NCI-H82 (cell line): ENCODE measurements at regions not wholly inside any gene's neighbourhood (a gene's known extent, or its start where the extent isn't known, plus 50 kb on each side); places are given as distances from the start of the nearest gene placed in this dataset.
"Not testable (repeated sequence)": the region's sequence is repeated elsewhere in the genome, so short reads cannot be mapped to it uniquely, and the experiment has no call there.

Experiments used
- DNase-seq: peaks from one replicate; lab custom pipeline; 2025; lab: John Stamatoyannopoulos, UW

- DNase-seq: no peak
These were observed 630.7 kb upstream of the GRM3 start for GRCh38 chr7:86012971-86013370.

- no peak for DNase-seq
These were observed 634.8 kb upstream of the GRM3 start for GRCh38 chr7:86008898-86009297.

- no peak for DNase-seq
These were observed 636.8 kb upstream of the GRM3 start for GRCh38 chr7:86006909-86007308.

GRCh38 chr7:86002858-86003257, 640.9 kb upstream of the GRM3 start:
- DNase-seq: no peak

- DNase-seq: no peak
These were observed 646.2 kb upstream of the GRM3 start for GRCh38 chr7:85997515-85997914.

- no peak for DNase-seq
These were observed 648.6 kb upstream of the GRM3 start for GRCh38 chr7:85995101-85995500.

GRCh38 chr7:85980740-85981139, 663.0 kb upstream of the GRM3 start:
- DNase-seq: no peak

GRCh38 chr7:85974176-85974575, 669.5 kb upstream of the GRM3 start:
- DNase-seq: no peak

GRCh38 chr7:85972504-85973141, 671.1 kb upstream of the GRM3 start:
- peak; percentile 3 for DNase-seq

GRCh38 chr7:85954961-85955360, 688.7 kb upstream of the GRM3 start:
- DNase-seq: no peak

- DNase-seq: no peak
These were observed 692.8 kb upstream of the GRM3 start for GRCh38 chr7:85950871-85951270.

- DNase-seq: no peak
These were observed 693.3 kb upstream of the GRM3 start for GRCh38 chr7:85950418-85950817.

GRCh38 chr7:85947767-85948166, 695.9 kb upstream of the GRM3 start:
- DNase-seq: no peak

GRCh38 chr7:85940798-85941197, 702.9 kb upstream of the GRM3 start:
- no peak for DNase-seq

- no peak for DNase-seq
These were observed 711.8 kb upstream of the GRM3 start for GRCh38 chr7:85931919-85932318.

GRCh38 chr7:85928500-85928899, 715.2 kb upstream of the GRM3 start:
- no peak for DNase-seq

- no peak for DNase-seq
These were observed 716.5 kb upstream of the GRM3 start for GRCh38 chr7:85927226-85927625.

GRCh38 chr7:85924062-85924461, 719.6 kb upstream of the GRM3 start:
- no peak for DNase-seq

GRCh38 chr7:85916016-85916415, 727.7 kb upstream of the GRM3 start:
- DNase-seq: no peak

GRCh38 chr7:85914437-85914836, 727.6 kb upstream of the SEMA3D start:
- DNase-seq: no peak

GRCh38 chr7:85908051-85908450, 721.2 kb upstream of the SEMA3D start:
- no peak for DNase-seq

- no peak for DNase-seq
These were observed 711.1 kb upstream of the SEMA3D start for GRCh38 chr7:85897967-85898366.

GRCh38 chr7:85896531-85896930, 709.7 kb upstream of the SEMA3D start:
- no peak for DNase-seq

- no peak for DNase-seq
These were observed 709.0 kb upstream of the SEMA3D start for GRCh38 chr7:85895835-85896234.

- not testable (repeated sequence) for DNase-seq
These were observed 705.0 kb upstream of the SEMA3D start for GRCh38 chr7:85891900-85892299.
